ENCODE measurements at regions not wholly inside any gene's neighbourhood (a gene's known extent, or its start where the extent isn't known, plus 50 kb on each side); places are given as distances from the start of the nearest gene placed in this dataset.

GRCh38 chr9:102587281-102587680, 407.9 kb upstream of the CYLC2 start:
- no peak for TF ChIP-seq CTCF (conservative IDR thresholded peaks at IDR 0.05; ENCODE audit: low read depth, low read length)
- H3K4me3 ChIP-seq (ENCODE audit: low read depth, low read length): no peak overlapping the region
- no peak for DNase-seq (ENCODE audit: low read depth)

GRCh38 chr9:102569436-102569835, 425.7 kb upstream of the CYLC2 start:
- H3K4me3 ChIP-seq (ENCODE audit: low read depth, low read length): no peak overlapping the region
- DNase-seq (ENCODE audit: low read depth): no peak
- no peak for TF ChIP-seq CTCF (conservative IDR thresholded peaks at IDR 0.05; ENCODE audit: low read depth, low read length)

- no peak overlapping the region for H3K4me3 ChIP-seq (ENCODE audit: low read depth, low read length)
- DNase-seq (ENCODE audit: low read depth): peak; percentile 78
Measured at GRCh38 chr9:102551346-102551745, 443.8 kb upstream of the CYLC2 start.

GRCh38 chr9:102550886-102551285, 444.2 kb upstream of the CYLC2 start:
- peak; percentile 51 for DNase-seq (ENCODE audit: low read depth)
- no peak overlapping the region for H3K4me3 ChIP-seq (ENCODE audit: low read depth, low read length)
- TF ChIP-seq CTCF (conservative IDR thresholded peaks at IDR 0.05; ENCODE audit: low read depth, low read length): no peak

More at GRCh38 chr9:102551346-102551745, 443.8 kb upstream of the CYLC2 start:
- TF ChIP-seq CTCF (conservative IDR thresholded peaks at IDR 0.05; ENCODE audit: low read depth, low read length): no peak

- no peak overlapping the region for H3K4me3 ChIP-seq (ENCODE audit: low read depth, low read length)
- peak; percentile 38 for DNase-seq (ENCODE audit: low read depth)
- TF ChIP-seq CTCF (conservative IDR thresholded peaks at IDR 0.05; ENCODE audit: low read depth, low read length): no peak
Measured at GRCh38 chr9:102550266-102550665, 444.9 kb upstream of the CYLC2 start.

GRCh38 chr9:102534031-102534430, 461.1 kb upstream of the CYLC2 start:
- no peak for DNase-seq (ENCODE audit: low read depth)
- TF ChIP-seq CTCF (conservative IDR thresholded peaks at IDR 0.05; ENCODE audit: low read depth, low read length): no peak
- H3K4me3 ChIP-seq (ENCODE audit: low read depth, low read length): no peak overlapping the region

- DNase-seq (ENCODE audit: low read depth): no peak
- H3K4me3 ChIP-seq (ENCODE audit: low read depth, low read length): no peak overlapping the region
- TF ChIP-seq CTCF (conservative IDR thresholded peaks at IDR 0.05; ENCODE audit: low read depth, low read length): no peak
Measured at GRCh38 chr9:102521097-102521755, 473.9 kb upstream of the CYLC2 start.
